Retina (tissue), 1 donor: ENCODE measurements at regions not wholly inside any gene's neighbourhood (a gene's known extent, or its start where the extent isn't known, plus 50 kb on each side); places are given as distances from the start of the nearest gene placed in this dataset.
"Not testable (repeated sequence)": the region's sequence is repeated elsewhere in the genome, so short reads cannot be mapped to it uniquely, and the experiment has no call there.

Experiments used
- DNase-seq: peaks from one replicate; pipeline ENCODE4 v3.0.0-alpha.2; 2016

- no peak for DNase-seq
Measured at GRCh38 chr17:33983824-33984574, 271.1 kb upstream of the CCL2 start.

DNA sequence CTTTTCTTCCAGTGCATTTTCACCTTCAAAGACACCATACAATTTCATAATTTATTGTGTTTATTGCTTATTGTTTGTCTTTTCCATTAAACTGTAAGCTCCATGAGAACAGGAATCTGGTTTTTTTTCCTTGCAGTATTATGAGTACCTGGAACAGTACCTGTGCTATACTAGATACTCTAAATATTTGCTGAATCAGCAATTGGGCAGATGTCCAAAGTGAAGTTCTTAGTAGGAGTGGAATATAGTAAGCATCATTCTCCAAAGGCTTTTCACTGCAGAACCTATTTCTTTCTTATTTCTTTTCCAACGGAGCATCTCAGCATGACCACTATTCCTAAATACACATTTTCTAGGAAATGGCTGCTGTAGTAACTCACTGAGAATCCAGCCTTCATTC lies 269.0 kb upstream of the CCL2 start:
- DNase-seq = no peak

DNA sequence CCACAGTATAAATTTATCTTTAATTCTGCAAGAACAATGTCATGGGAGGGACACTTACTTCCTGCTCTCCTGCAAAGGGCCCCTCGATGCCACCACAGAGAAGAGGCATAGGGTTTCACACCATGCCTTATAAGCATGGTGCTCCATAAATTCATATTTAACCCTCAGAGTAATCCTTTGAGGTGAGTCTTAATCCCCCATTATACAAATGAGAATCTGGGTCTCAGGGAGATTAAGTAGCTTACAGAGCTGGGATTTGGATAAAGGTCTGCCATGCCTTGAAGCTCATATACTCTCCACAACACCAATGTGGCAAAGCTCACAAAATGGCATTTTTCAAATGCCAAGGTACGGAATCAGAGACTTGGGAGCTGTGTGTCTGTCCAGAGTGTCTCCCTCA lies 268.5 kb upstream of the CCL2 start:
- no peak for DNase-seq

- DNase-seq = no peak
Measured at GRCh38 chr17:33987162-33987561, 267.9 kb upstream of the CCL2 start.

DNA sequence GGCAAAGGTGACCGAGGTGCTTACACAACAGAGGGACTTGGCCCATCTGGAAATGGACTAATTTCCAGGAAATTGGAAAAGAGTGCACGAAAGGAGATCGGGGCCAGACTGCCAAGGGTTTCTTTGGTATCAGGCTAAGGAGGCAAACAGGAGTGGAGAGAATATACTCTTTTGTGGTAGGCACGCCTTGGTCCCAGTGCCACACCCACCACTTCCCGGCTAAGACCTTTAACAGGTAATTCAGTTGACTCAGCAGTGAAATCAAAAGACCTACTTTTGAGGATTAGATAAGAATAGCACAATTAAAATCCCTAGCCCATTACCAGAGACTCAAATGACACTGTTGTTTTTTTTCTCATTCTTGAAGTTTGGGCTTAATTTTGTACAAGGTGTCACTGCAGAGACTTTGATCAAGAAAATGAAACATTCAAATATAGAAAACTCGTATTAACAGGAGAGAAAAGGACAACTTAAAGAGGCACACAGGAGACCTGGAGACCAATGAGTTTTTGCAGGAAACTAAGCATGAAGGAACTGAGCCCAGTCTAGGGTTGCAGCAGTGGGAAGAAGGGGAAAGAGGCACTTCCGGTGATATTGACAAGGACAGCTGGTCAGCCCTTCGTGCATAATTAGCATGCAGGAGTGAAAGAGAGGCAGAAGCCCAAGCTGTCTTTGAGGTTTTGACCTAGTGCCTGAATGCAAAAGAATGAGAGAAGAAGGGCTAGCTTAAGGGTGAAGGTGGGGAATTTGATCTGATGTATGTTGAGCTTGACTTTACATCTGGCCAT lies 265.5 kb upstream of the CCL2 start:
- no peak for DNase-seq

- no peak for DNase-seq
Measured at GRCh38 chr17:33990943-33991706, 264.0 kb upstream of the CCL2 start.

- DNase-seq = no peak
Measured at GRCh38 chr17:33992113-33992512, 263.0 kb upstream of the CCL2 start.

DNA sequence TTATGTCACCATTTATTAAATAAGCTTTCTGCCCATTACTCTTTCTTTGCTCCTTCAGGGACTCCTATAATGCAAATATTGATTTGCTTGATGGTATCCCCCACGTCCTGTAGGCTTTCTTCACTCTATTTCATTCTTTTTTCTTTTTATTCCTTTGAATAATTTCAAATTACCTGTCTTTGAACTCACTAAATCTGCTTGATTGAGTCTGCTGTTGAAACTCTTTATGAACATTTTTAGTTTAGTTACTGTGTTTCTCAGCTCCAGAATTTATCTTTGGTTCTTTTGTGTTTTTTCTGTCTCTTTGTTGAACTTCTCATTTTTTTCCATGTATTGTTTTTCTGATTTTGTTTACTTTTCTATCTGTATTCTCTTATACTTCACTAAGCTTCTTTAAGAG lies 254.4 kb upstream of the CCL2 start:
- no peak for DNase-seq

- no peak for DNase-seq
Measured at GRCh38 chr17:34001246-34001645, 253.8 kb upstream of the CCL2 start.

GRCh38 chr17:34006126-34006525 lies 249.0 kb upstream of the CCL2 start:
- DNase-seq = no peak

- DNase-seq = no peak
Measured at GRCh38 chr17:34008125-34008524, 247.0 kb upstream of the CCL2 start.

DNA sequence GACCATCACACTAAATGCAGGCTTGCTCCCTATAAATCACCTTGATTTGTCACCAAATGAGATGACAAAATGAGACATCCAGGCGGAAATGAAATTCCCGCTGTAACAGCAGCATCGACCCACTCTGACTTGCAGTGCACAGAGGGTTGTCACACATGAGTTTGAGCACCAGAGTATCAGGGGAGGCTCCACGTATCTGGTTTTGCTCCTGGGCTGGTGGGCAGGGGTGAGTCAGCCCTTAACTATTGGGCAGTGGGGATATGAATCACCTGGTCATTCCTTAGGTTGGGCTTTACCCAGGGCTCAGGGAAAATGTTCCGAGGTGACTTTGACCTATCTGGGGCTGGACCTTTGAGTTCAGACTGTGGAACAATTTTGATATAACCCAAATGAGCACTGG lies 245.2 kb upstream of the CCL2 start:
- no peak for DNase-seq

DNA sequence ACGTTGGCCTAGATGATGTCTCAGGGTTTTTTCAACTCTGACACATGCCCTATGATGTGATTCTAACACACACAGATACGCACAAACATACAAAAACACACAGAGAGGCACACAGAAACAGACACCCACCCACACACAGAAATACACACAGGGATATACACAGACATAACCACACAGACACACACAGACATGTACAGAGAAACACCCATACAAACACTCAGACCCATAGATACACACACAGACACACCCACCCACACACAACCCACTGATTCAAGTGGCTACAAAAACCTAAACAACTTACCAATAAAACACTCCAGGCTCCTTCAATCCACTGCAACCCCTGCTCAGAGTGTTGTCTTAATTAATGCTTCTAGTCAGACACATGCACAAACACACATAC lies 244.6 kb upstream of the CCL2 start:
- no peak for DNase-seq

DNA sequence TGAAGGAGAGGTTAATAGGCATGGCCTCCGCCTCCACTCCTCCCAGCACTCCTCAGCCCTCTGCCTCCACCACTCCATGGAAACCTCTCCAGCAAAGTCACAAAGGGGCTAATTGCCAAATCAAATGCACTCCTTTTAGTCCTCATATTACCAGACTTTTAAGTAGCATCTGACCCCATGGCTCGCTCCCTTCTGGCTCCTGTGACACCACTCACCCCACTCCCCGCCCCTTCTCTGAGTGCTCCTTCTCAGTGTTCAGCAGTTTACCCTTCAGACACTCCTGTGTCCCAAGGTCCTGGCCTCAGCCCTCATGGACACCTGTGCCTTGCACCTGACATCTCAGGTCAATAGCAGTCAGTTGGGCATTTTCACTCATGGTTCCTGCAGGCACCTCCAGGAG lies 243.5 kb upstream of the CCL2 start:
- no peak for DNase-seq

DNA sequence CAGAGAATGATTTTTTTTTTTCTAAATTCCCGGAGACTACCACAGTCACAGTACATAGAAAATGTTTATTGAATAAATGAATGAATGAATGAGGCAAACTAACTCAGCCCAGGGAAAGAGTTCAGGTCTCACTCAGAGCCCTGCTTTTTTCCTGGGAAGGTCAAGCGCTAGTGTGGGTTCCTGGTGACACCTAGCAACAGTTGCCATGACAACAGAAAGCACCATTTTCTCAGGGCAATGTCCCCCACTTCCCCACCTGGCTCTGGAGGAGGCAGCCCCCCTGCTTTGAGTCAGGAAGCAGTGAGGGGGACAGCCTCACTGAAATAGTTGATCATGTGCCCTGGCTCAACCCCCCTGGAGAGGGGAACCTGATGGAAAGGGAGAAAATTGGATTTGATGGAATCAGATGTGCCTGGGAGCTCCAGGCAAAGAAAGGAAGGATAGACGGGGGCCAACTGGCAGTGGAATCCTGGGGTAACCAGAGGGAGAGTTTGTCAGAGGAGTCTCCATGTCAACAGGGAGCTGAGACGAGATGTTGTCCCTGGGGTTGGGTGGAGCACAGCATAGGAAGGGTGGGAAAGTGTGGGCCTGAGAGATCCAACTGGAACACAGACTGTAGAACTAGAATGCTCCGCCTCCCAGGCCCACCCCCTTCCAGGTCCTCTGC lies 242.2 kb upstream of the CCL2 start:
- DNase-seq = peak; percentile 63

DNA sequence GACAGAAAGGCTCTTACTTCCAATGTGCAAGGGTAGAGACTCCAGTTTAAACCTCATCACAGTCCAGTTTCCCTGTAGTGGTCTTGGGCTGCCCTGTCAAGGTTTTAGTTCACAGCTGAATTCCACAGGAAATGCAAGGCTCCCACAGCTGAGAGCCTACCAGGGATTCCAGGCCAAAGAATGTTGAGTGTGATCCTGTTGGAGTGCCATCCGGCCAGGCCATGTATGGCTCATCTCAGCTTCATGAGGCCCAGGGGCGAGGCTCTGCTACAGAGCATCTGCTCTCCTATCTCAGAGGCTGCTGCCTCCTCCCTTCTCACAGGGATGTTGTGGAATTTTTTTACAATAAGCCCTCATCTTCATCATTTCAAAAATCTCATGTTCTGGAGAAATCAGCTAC lies 239.8 kb upstream of the CCL2 start:
- DNase-seq = no peak

DNA sequence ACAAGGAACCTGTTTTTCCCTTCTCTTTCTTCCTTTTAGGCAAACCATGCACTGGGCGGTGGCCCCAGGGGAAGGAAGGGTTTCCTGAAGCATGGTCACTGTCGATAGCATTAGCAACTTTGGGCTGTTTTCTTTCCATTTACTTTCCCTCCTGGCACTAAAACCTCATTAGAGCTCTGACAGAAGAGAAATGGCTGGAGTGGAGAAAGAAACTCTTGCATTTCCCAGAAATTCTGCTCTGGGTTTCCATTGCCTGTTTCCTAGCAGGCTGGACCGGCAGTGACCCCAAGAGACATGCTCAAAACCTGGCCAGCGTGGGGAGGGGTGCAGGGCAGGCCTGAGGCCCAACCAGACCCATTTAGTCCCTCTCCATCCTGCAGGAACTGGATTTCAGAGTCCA lies 230.7 kb upstream of the CCL2 start:
- DNase-seq = no peak

- no peak for DNase-seq
Measured at GRCh38 chr17:34024806-34025551, 230.1 kb upstream of the CCL2 start.

GRCh38 chr17:34030601-34031000 lies 224.5 kb upstream of the CCL2 start:
- DNase-seq = not testable (repeated sequence)

DNA sequence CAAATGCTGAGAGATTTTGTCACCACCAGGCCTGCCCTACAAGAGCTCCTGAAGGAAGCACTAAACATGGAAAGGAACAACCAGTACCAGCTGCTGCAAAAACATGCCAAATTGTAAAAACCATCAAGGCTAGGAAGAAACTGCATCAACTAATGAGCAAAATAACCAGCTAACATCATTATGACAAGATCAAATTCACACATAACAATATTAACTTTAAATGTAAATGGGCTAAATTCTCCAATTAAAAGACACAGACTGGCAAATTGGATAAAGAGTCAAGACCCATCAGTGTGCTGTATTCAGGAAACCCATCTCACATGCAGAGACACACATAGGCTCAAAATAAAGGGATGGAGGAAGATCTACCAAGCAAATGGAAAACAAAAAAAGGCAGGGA lies 222.8 kb upstream of the CCL2 start:
- not testable (repeated sequence) for DNase-seq

GRCh38 chr17:34038786-34039185 lies 216.3 kb upstream of the CCL2 start:
- DNase-seq = not testable (repeated sequence)

- not testable (repeated sequence) for DNase-seq
Measured at GRCh38 chr17:34039213-34039612, 215.9 kb upstream of the CCL2 start.
